ENCODE measurements at regions not wholly inside any gene's neighbourhood (a gene's known extent, or its start where the extent isn't known, plus 50 kb on each side); places are given as distances from the start of the nearest gene placed in this dataset.

GRCh38 chr2:2871480-2872308, 505.9 kb downstream of the EIPR1 start:
- H3K27me3 Mint-ChIP-seq = no peaks in the 10 kb centered on the region
- ATAC-seq (no peak), DNase-seq (no peak)
- no peaks in the 10 kb centered on the region for H3K9me3 ChIP-seq (ENCODE audit: control insufficient read depth, low read length, poor library complexity, severe bottlenecking)
- H3K27ac Mint-ChIP-seq = peak overlapping the region; percentile 29
- no peaks in the 10 kb centered on the region for H3K36me3 Mint-ChIP-seq (ENCODE audit: low read depth)
- no peaks in the 10 kb centered on the region for H3K4me1 Mint-ChIP-seq
- no peak overlapping the region for H3K4me3 Mint-ChIP-seq

GRCh38 chr2:2870106-2870505, 507.5 kb downstream of the EIPR1 start:
- no peaks in the 10 kb centered on the region for H3K27me3 Mint-ChIP-seq
- DNase-seq = no peak
- no peaks in the 10 kb centered on the region for H3K9me3 ChIP-seq (ENCODE audit: control insufficient read depth, low read length, poor library complexity, severe bottlenecking)
- no peak overlapping the region for H3K27ac Mint-ChIP-seq
- H3K4me1 Mint-ChIP-seq = no peaks in the 10 kb centered on the region
- no peaks in the 10 kb centered on the region for H3K36me3 Mint-ChIP-seq (ENCODE audit: low read depth)
- no peak for ATAC-seq
- no peak overlapping the region for H3K4me3 Mint-ChIP-seq

- H3K9me3 ChIP-seq (ENCODE audit: control insufficient read depth, low read length, poor library complexity, severe bottlenecking) = no peaks in the 10 kb centered on the region
- ATAC-seq (no peak), DNase-seq (no peak)
- Mint-ChIP-seq H3K27ac (no peak overlapping the region), H3K4me1 (no peaks in the 10 kb centered on the region), H3K4me3 (no peak overlapping the region), H3K36me3 (ENCODE audit: low read depth) (no peaks in the 10 kb centered on the region), H3K27me3 (no peaks in the 10 kb centered on the region)
Measured at GRCh38 chr2:2869553-2869952, 508.1 kb downstream of the EIPR1 start.

GRCh38 chr2:2868085-2868484, 509.5 kb downstream of the EIPR1 start:
- no peaks in the 10 kb centered on the region for H3K36me3 Mint-ChIP-seq (ENCODE audit: low read depth)
- H3K4me3 Mint-ChIP-seq = no peak overlapping the region
- H3K27me3 Mint-ChIP-seq = no peaks in the 10 kb centered on the region
- H3K4me1 Mint-ChIP-seq = no peaks in the 10 kb centered on the region
- no peak for DNase-seq
- ATAC-seq = no peak
- no peaks in the 10 kb centered on the region for H3K9me3 ChIP-seq (ENCODE audit: control insufficient read depth, low read length, poor library complexity, severe bottlenecking)
- no peak overlapping the region for H3K27ac Mint-ChIP-seq

- no peaks in the 10 kb centered on the region for H3K36me3 Mint-ChIP-seq (ENCODE audit: low read depth)
- no peak overlapping the region for H3K4me3 Mint-ChIP-seq
- H3K27ac Mint-ChIP-seq = no peak overlapping the region
- no peaks in the 10 kb centered on the region for H3K9me3 ChIP-seq (ENCODE audit: control insufficient read depth, low read length, poor library complexity, severe bottlenecking)
- DNase-seq (no peak), ATAC-seq (no peak)
- H3K27me3 Mint-ChIP-seq = no peaks in the 10 kb centered on the region
- H3K4me1 Mint-ChIP-seq = no peaks in the 10 kb centered on the region
Measured at GRCh38 chr2:2867397-2867979, 510.1 kb downstream of the EIPR1 start.

GRCh38 chr2:2866459-2866858, 511.2 kb downstream of the EIPR1 start:
- H3K4me1 Mint-ChIP-seq = no peaks in the 10 kb centered on the region
- DNase-seq (no peak), ATAC-seq (no peak)
- H3K27me3 Mint-ChIP-seq = no peaks in the 10 kb centered on the region
- no peaks in the 10 kb centered on the region for H3K9me3 ChIP-seq (ENCODE audit: control insufficient read depth, low read length, poor library complexity, severe bottlenecking)
- H3K36me3 Mint-ChIP-seq (ENCODE audit: low read depth) = no peaks in the 10 kb centered on the region
- H3K27ac Mint-ChIP-seq = no peak overlapping the region
- no peak overlapping the region for H3K4me3 Mint-ChIP-seq

- Mint-ChIP-seq H3K27ac (no peak overlapping the region), H3K4me3 (no peak overlapping the region), H3K27me3 (no peaks in the 10 kb centered on the region), H3K4me1 (no peaks in the 10 kb centered on the region), H3K36me3 (ENCODE audit: low read depth) (no peaks in the 10 kb centered on the region)
- ATAC-seq (no peak), DNase-seq (no peak)
- H3K9me3 ChIP-seq (ENCODE audit: control insufficient read depth, low read length, poor library complexity, severe bottlenecking) = no peaks in the 10 kb centered on the region
Measured at GRCh38 chr2:2862386-2862785, 515.2 kb downstream of the EIPR1 start.

GRCh38 chr2:2861666-2862240, 515.9 kb downstream of the EIPR1 start:
- Mint-ChIP-seq H3K27ac (no peak overlapping the region), H3K36me3 (ENCODE audit: low read depth) (no peaks in the 10 kb centered on the region), H3K27me3 (no peaks in the 10 kb centered on the region), H3K4me1 (no peaks in the 10 kb centered on the region), H3K4me3 (no peak overlapping the region)
- no peak for DNase-seq
- no peak for ATAC-seq
- no peaks in the 10 kb centered on the region for H3K9me3 ChIP-seq (ENCODE audit: control insufficient read depth, low read length, poor library complexity, severe bottlenecking)

- Mint-ChIP-seq H3K4me1 (no peaks in the 10 kb centered on the region), H3K4me3 (no peak overlapping the region), H3K36me3 (ENCODE audit: low read depth) (no peaks in the 10 kb centered on the region), H3K27me3 (no peaks in the 10 kb centered on the region), H3K27ac (no peak overlapping the region)
- no peaks in the 10 kb centered on the region for H3K9me3 ChIP-seq (ENCODE audit: control insufficient read depth, low read length, poor library complexity, severe bottlenecking)
- DNase-seq = no peak
- ATAC-seq = no peak
Measured at GRCh38 chr2:2860589-2861300, 516.9 kb downstream of the EIPR1 start.

GRCh38 chr2:2859732-2860131, 517.9 kb downstream of the EIPR1 start:
- Mint-ChIP-seq H3K4me1 (no peaks in the 10 kb centered on the region), H3K27ac (no peak overlapping the region), H3K36me3 (ENCODE audit: low read depth) (no peaks in the 10 kb centered on the region), H3K27me3 (no peaks in the 10 kb centered on the region), H3K4me3 (no peak overlapping the region)
- no peaks in the 10 kb centered on the region for H3K9me3 ChIP-seq (ENCODE audit: control insufficient read depth, low read length, poor library complexity, severe bottlenecking)
- DNase-seq (no peak), ATAC-seq (no peak)

GRCh38 chr2:2859164-2859563, 518.5 kb downstream of the EIPR1 start:
- no peaks in the 10 kb centered on the region for H3K9me3 ChIP-seq (ENCODE audit: control insufficient read depth, low read length, poor library complexity, severe bottlenecking)
- no peak overlapping the region for H3K27ac Mint-ChIP-seq
- ATAC-seq (no peak), DNase-seq (no peak)
- H3K4me1 Mint-ChIP-seq = no peaks in the 10 kb centered on the region
- H3K27me3 Mint-ChIP-seq = no peaks in the 10 kb centered on the region
- H3K4me3 Mint-ChIP-seq = no peak overlapping the region
- H3K36me3 Mint-ChIP-seq (ENCODE audit: low read depth) = no peaks in the 10 kb centered on the region

- Mint-ChIP-seq H3K36me3 (ENCODE audit: low read depth) (no peaks in the 10 kb centered on the region), H3K4me1 (no peaks in the 10 kb centered on the region), H3K27ac (no peak overlapping the region), H3K4me3 (no peak overlapping the region), H3K27me3 (no peaks in the 10 kb centered on the region)
- no peak for DNase-seq
- no peak for ATAC-seq
- H3K9me3 ChIP-seq (ENCODE audit: control insufficient read depth, low read length, poor library complexity, severe bottlenecking) = no peaks in the 10 kb centered on the region
Measured at GRCh38 chr2:2856723-2857415, 520.7 kb downstream of the EIPR1 start.

- ATAC-seq (no peak), DNase-seq (no peak)
- H3K27me3 Mint-ChIP-seq = no peaks in the 10 kb centered on the region
- H3K27ac Mint-ChIP-seq = no peak overlapping the region
- no peaks in the 10 kb centered on the region for H3K9me3 ChIP-seq (ENCODE audit: control insufficient read depth, low read length, poor library complexity, severe bottlenecking)
- H3K4me3 Mint-ChIP-seq = no peak overlapping the region
- no peaks in the 10 kb centered on the region for H3K36me3 Mint-ChIP-seq (ENCODE audit: low read depth)
- H3K4me1 Mint-ChIP-seq = no peaks in the 10 kb centered on the region
Measured at GRCh38 chr2:2855297-2855696, 522.3 kb downstream of the EIPR1 start.

Measured in T-helper 17 cell (primary cell).